ENCODE measurements at regions not wholly inside any gene's neighbourhood (a gene's known extent, or its start where the extent isn't known, plus 50 kb on each side); places are given as distances from the start of the nearest gene placed in this dataset.

GRCh38 chr2:5751873-5752482 lies 59.8 kb downstream of the SOX11 start:
- no peak for DNase-seq (ENCODE audit: low read depth in 2 of 2)

GRCh38 chr2:5756272-5756671 lies 64.1 kb downstream of the SOX11 start:
- DNase-seq (ENCODE audit: low read depth in 2 of 2): no peak

GRCh38 chr2:5758346-5758745 lies 66.2 kb downstream of the SOX11 start:
- DNase-seq (ENCODE audit: low read depth in 2 of 2): no peak

GRCh38 chr2:5759949-5760348 lies 67.8 kb downstream of the SOX11 start:
- no peak for DNase-seq (ENCODE audit: low read depth in 2 of 2)

GRCh38 chr2:5763531-5763930 lies 71.3 kb downstream of the SOX11 start:
- no peak for DNase-seq (ENCODE audit: low read depth in 2 of 2)

- no peak for DNase-seq (ENCODE audit: low read depth in 2 of 2)
These were observed 71.9 kb downstream of the SOX11 start for GRCh38 chr2:5764041-5764440.

GRCh38 chr2:5766056-5766455 lies 73.9 kb downstream of the SOX11 start:
- no peak for DNase-seq (ENCODE audit: low read depth in 2 of 2)

- DNase-seq (ENCODE audit: low read depth in 2 of 2): no peak
These were observed 74.4 kb downstream of the SOX11 start for GRCh38 chr2:5766561-5766960.

GRCh38 chr2:5777131-5777535 lies 84.9 kb downstream of the SOX11 start:
- DNase-seq (ENCODE audit: low read depth in 2 of 2): no peak

- no peak for DNase-seq (ENCODE audit: low read depth in 2 of 2)
These were observed 89.5 kb downstream of the SOX11 start for GRCh38 chr2:5781679-5782078.

GRCh38 chr2:5782103-5782502 lies 89.9 kb downstream of the SOX11 start:
- DNase-seq (ENCODE audit: low read depth in 2 of 2): no peak

GRCh38 chr2:5788447-5788846 lies 96.3 kb downstream of the SOX11 start:
- no peak for DNase-seq (ENCODE audit: low read depth in 2 of 2)

GRCh38 chr2:5791371-5791770 lies 99.2 kb downstream of the SOX11 start:
- DNase-seq (ENCODE audit: low read depth in 2 of 2): no peak

- no peak for DNase-seq (ENCODE audit: low read depth in 2 of 2)
These were observed 101.8 kb downstream of the SOX11 start for GRCh38 chr2:5794012-5794411.

- DNase-seq (ENCODE audit: low read depth in 2 of 2): no peak
These were observed 105.9 kb downstream of the SOX11 start for GRCh38 chr2:5798084-5798483.

- no peak for DNase-seq (ENCODE audit: low read depth in 2 of 2)
These were observed 107.2 kb downstream of the SOX11 start for GRCh38 chr2:5799348-5799747.

GRCh38 chr2:5803547-5803946 lies 111.4 kb downstream of the SOX11 start:
- DNase-seq (ENCODE audit: low read depth in 2 of 2): no peak

GRCh38 chr2:5818961-5819600 lies 126.9 kb downstream of the SOX11 start:
- DNase-seq (ENCODE audit: low read depth in 2 of 2): no peak

GRCh38 chr2:5824126-5824525 lies 131.9 kb downstream of the SOX11 start:
- DNase-seq (ENCODE audit: low read depth in 2 of 2): no peak

GRCh38 chr2:5825686-5826085 lies 133.5 kb downstream of the SOX11 start:
- DNase-seq (ENCODE audit: low read depth in 2 of 2): no peak

- DNase-seq (ENCODE audit: low read depth in 2 of 2): no peak
These were observed 134.9 kb downstream of the SOX11 start for GRCh38 chr2:5826979-5827655.

- no peak for DNase-seq (ENCODE audit: low read depth in 2 of 2)
These were observed 142.3 kb downstream of the SOX11 start for GRCh38 chr2:5834501-5834900.

GRCh38 chr2:5839550-5839949 lies 147.4 kb downstream of the SOX11 start:
- no peak for DNase-seq (ENCODE audit: low read depth in 2 of 2)
